ENCODE measurements at regions not wholly inside any gene's neighbourhood (a gene's known extent, or its start where the extent isn't known, plus 50 kb on each side); places are given as distances from the start of the nearest gene placed in this dataset.

DNA sequence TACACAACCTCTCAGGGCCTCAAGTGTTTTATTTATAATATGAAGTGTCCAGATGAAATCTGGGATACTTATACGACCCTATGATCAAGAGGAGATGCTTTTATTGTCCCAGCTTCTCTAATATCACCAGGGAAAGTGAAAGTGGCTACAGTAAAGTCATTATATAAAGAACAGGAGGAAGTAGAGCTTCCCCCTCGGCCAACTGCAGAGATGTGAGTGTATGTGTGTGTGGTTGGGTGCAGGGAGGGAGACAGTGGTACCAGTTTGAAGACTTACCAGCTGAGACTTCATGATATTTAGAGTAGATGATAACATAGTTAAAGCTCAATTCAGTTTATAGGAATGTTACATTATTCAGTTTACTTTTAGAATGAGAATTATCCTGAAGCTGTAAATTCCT, 373.6 kb upstream of the DDI1 start:
- no peak for DNase-seq (ENCODE audit: low spot score)

DNA sequence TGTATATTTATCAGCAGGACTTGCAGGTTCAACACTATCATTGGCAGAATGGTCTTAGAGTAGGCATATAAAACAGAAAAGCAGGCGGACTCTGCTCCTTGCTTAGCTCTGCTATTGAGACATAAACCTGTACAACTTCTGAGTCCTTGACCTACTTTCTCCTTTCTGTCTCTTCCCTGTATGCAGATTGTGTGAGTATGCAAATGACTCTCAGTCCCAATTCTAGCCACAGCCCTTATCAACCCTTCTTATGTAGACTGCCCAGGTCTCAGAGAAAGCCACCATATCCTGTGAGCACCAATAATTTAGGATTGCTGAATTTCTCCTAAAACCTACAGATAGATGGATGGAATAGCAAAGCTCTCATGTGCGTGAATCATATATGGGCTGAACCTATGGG, 367.6 kb upstream of the DDI1 start:
- DNase-seq (ENCODE audit: low spot score): no peak

DNA sequence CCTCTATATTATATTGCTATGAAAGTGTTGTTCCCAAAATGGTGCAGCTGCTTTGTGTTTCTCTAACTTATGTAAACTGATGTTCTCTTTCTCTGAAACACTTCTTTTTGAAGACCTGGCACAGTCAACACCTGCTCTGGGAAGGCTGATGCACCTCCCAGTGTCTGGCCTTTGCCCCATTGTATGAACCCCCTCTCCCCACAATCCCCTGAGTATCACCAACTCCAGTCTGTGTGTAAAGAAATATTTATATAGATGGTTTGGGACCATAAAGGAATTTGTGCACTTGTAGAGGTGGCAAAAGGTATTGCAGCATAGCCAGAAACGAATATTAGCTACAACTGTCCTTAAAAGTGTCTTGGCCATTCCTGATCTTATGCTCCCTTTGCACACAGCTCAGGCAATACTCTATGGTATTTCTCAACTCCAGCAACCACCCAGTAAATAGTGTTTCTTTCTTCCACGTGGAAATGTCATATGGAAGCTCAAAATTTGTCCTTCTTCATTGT, 365.2 kb upstream of the DDI1 start:
- no peak for DNase-seq (ENCODE audit: low spot score)

DNA sequence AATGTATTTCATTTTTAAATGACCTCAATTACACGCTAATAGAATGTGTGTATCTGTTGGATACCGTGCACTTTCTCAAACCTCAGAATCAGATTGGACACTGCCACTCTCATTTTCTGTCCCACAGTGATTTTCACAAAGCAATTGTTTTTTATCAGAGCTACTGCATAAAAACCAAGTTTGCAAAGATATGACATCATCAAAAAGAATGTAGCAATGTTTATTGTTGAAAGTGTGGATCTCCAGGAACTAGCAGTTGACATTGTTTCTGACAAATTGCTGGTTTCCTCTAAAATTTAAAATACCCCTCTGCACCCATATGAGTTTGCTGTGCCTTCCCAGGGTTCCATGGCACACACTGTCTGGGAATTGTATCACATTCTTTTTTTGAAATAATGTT, 362.7 kb upstream of the DDI1 start:
- no peak for DNase-seq (ENCODE audit: low spot score)

DNA sequence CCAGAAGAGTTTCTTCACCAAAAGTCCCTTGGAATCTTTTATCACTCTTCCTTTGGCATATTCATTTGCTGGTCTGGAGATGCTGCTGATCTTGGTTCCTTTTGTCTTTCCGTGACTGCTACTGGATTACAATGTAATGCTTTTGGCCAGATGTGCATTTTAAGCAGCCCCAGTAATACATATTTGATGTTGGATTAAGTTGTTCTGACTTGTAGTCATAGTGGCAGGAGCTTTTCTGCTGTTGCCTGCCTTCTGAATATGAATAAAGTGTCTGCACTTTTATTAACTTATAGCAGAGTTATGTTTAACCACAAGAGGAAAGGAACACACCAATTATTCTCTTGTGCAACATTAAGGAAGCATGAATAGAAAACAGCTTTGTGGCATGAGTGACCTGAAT, 360.0 kb upstream of the DDI1 start:
- DNase-seq (ENCODE audit: low spot score): no peak

DNA sequence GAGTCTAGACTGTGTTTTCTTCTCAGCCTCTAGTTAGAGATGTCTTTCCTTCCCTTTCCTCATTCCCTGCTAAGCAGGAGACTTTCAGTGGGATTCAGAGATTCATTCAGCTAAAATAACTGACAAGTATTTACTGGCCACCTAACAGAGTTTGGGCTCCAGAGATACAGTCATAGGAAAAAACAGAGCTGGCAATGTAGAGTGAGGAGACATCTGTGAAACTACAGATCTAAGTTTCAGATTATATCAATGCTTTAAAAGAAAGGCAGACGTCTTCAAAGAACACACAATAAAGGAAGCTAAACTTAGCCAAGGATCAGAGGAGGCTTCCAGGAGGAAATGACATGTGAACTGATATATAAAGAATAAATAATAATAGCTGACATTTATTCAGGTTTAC, 355.6 kb upstream of the DDI1 start:
- DNase-seq (ENCODE audit: low spot score): no peak

DNA sequence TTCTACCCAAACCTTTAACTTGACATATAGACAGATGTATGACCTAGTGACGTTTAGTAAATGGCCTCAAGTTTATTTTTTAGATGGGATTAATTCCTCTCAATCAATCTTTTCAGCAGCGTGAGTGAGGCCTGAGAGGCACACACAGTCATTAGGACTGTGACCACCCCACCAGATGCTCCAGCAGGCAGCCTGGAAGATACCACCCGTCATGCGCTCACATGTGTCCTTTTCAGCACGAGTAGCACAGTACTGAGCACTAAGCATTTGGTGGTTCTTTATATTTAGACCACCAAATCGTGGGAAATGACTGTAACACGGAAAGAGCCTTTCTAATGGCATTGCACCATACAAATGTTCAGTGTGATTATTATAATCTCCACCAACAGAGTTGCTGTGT, 354.6 kb upstream of the DDI1 start:
- DNase-seq (ENCODE audit: low spot score): no peak

DNA sequence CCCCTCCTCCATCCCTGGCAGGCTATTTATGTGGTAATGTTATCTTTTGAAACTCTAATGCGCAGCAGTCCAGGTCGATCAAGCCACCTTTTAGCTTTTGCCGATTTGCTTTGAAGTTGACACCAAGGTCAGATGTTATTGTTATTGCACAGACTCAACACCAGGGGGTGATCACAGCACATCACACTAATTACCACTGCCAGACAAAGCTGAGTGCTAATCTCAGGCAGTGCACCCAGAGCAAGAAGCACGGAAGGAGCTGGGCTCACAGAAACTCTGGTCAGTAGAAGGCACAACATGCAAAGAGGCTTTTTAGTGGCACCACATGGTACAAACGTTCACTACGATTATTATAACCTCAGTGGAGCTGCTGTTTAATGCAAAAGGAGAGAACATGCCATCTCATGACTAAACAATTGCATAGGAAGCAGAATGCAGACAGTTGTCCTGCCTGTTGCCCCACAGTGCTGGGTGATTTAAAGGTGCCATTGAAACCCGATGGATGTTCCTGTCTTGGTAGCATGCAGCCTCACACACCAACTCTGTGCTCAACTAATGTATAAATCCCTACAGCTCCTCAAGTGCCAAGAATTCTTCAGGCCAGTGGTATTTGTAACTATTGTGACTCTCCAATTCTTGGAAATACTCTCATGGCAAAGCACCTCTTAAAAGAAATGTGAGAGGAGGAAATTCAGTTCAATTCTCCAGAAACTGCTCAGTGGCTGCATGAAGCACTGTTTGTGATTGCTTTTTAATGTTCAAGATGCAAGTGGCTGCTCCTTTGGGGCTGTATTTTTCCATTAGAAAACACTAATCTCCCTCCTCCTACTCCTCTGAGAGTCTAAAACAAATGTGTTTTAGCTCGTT, 353.9 kb upstream of the DDI1 start:
- peak; percentile 78 for DNase-seq (ENCODE audit: low spot score)

DNA sequence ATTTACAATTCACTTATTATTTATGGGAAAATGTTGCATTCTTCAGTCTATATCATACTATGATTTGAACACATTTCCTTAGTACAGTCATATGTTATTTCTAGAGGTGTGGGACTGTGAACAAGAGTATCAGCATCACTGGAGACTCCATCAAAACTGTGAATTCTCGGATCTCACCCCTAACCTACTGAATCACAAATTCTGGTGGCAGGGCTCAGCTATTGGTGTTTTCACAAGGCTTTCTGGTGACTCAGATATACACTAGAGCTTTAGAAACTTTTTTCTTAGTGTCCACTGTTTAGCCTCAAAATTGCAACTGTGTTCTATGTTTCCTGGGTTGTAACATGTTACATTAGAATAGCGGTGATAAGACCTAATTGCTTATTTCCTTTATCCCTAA, 352.9 kb upstream of the DDI1 start:
- no peak for DNase-seq (ENCODE audit: low spot score)

DNA sequence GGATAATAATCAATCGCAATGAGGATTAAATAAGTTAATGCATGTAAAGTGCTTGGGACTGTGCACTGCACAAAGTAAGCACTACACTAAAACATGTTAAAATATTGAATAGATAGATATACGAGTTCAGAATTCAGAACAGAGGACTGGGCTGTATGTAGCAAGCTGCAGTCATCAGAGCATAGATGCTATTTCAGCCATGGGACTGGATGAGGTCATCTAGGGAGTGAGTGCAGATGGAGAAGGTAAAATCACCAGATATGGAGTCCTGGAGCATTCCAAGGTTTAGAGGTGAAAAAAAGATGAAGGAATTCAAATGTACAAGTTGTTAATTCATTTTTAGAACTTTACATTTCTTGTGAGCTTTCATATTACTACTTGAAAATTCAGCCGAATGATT, 347.5 kb upstream of the DDI1 start:
- no peak for DNase-seq (ENCODE audit: low spot score)

DNA sequence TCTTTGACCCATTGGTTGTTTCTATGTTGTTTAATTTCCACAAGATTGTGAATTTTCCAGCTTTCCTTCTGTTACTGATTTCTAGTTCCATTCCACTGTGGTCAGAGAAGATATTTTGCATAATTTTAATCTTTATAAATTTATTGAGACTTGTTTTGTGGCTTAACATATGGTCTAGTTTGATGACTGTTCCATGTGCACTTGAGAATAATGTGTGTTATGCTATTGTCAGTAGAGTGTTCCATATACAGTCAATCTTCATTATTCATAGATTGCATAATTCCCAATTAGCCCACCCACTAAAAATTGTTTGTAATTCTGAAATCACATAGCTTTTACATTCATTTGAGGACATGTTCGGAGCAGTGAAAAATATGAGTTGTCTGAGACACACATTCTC, 346.1 kb upstream of the DDI1 start:
- DNase-seq (ENCODE audit: low spot score): no peak

DNA sequence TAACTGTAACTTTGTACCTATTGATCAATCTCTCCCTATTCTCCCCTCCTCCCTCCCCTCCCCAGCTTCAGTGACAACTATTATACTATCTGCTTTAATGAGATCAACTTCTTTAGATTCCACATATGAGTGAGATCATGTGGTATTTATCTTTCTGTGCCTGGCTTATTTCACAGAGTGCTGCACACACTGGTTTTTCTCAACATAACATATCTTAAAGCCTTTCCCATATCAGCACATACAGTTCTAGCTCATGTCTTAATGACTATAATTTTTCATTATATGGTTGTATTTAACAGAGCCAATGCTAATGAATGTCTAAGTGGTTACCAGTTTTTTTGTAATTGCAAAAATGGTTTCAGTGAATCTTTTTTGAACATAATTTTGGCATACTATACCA, 340.3 kb upstream of the DDI1 start:
- no peak for DNase-seq (ENCODE audit: low spot score)

DNA sequence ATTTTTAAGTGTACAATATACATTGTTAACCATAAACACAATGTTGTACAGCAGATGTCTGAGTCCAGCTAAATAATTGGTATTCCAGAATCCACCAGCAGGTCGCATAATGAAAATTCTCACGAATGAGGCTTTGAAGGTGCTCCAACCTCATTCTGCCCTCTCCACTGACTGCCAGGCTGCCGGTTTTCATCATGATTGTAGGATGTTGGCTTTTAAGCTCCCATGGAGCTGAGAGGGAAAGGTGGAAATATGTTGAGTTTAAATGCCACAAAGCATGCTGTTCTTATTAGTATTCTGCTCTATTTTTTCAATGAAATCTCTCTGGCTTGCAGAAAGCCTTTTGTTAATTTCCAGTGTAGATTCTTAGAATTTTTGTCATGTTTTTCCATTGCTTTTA, 337.2 kb upstream of the DDI1 start:
- DNase-seq (ENCODE audit: low spot score): no peak

DNA sequence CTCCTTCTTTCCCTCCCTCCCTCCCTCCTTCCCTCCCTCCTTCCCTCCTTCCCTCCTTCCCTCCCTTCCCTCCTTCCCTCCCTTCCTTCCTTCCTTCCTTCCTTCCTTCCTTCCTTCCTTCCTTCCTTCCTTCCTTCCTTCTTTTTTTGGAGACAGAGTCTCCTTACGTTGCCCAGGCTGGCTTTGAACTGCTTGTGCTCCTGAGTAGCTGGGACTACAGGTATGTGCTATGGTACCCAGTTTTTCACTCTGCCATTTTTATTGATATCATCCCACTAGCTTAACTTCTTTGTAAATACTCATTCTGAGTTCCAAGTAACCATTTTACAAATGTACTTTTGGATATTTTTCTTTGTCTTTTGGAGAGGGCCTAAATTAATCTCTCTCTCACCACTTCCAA, 336.8 kb upstream of the DDI1 start:
- DNase-seq (ENCODE audit: low spot score): no peak

DNA sequence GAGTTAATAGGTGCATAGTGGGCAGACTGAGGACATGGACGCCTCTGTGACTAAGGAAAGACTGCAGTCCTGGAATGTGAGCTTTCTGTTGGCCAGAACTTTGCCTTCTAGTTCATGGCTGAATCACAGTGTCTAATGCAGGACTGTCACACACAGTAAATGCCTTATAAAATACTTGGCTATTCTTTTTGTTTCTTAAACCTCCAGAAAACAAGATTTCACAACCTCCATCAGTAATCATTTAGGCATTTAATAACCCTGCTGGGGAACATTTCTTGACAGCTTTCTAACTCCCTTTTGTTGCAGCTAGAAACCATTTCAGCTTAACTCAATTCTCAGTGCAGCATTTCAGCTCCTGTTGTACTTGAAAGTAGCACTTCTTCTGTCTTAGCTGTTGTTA, 335.8 kb upstream of the DDI1 start:
- no peak for DNase-seq (ENCODE audit: low spot score)

DNA sequence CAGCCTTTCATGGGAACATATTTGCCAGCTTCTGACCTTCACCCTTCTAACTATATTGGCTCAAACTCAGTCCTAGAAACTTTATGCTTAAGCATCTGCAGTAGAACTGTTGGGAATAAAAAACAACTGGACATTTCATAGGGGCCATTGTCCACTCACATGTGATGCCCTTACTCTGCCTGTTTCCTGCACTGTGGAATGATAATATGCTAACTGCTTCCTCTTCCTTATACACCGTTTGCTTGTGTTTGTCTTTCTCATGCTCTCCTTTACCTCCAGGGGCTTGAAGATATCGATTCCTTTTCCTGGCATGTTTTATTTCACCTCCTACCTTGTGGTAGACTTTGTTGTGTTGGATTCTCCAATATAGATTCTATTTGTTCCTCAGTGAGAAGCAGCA, 333.0 kb upstream of the DDI1 start:
- no peak for DNase-seq (ENCODE audit: low spot score)

DNA sequence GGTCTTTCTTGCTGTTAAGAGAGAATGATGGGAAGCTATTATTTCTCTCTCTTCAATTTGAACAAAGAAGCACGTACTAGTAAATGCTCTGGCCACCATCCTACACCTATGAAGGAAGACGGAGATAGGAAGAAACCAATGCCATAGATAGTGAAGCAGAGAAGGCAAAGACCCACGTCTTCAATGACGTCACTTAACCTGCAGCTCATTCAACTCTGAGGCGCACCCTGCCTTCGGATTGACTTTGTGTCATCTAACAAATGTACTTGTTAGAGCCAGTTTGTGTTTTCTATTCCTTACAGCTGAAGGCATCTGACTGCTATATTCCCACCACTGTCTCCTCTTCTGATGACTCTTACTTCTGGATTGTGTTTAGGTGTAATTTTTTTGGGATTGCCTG, 332.5 kb upstream of the DDI1 start:
- DNase-seq (ENCODE audit: low spot score): no peak

DNA sequence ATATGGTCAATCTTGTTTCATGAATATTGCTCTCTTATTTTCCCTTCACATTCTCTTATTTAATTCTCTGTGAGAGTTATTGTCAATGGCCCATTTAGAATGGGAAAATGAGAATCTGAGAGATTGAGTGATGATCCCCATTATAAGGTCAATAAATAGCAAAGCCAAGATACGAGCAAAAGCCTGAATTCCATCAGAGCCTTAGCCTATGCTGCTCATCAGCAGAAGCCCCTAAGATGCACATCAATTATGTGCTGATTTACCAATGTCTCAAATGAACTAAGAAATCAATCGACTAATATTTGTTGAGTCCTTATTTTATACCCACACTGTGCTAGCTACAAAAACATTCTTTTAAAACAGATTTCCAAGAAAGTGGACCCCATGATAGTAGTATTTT, 330.8 kb upstream of the DDI1 start:
- no peak for DNase-seq (ENCODE audit: low spot score)

DNA sequence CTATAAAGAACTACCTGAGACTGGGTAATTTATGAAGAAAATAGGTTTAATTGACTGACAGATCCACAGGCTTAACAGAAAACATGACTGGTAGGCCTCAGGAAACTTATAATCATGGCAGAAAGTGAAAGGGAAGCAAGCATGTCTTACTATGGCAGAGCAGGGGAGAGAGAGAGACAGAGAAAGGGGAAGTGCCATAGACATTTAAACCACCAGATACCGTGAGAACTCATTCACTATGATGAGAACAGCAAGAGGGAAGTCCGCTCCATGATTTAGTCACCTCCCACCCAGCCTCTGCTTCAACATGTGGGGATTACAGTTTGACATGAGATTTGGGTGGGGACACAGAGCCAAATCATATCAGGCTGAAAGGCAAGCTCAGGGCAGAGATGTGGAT, 327.1 kb upstream of the DDI1 start:
- no peak for DNase-seq (ENCODE audit: low spot score)

DNA sequence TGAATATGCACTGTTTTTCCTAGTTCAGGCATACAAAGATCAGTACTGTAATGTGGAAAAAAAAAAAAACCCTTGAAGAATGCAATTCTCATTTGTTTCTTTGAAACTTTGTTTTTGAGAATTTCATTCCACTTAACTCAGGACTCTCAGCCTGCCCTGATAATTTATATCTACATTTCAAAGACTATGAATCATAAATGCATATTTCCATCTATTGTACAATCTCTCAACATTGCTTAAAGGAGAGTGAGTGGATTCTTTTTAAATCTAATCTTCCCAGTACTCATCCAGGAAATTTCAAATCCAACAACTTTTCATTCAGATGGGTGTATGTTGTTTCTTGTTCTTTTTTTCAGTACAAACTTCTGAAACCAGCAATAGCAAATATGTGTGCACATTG, 322.2 kb upstream of the DDI1 start:
- DNase-seq (ENCODE audit: low spot score): no peak

DNA sequence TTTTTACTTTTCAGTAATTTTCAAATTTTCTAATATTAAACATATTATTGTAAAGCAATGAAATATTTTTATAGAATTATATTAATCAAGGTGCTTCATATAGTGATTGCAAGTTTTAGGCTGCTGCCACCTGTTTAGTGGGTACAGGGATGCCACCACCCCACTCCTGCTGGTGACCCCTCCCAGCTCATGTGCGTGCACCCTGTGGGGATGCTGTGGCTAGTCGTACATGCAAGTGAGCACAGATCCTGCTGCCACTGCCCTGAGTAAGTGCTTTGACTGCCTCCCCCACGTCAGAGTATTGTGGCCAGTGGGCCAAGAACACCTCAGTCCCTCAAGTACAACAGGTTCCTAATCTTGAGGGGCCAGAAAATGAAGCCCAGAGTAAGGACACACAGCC, 320.1 kb upstream of the DDI1 start:
- DNase-seq (ENCODE audit: low spot score): no peak

DNA sequence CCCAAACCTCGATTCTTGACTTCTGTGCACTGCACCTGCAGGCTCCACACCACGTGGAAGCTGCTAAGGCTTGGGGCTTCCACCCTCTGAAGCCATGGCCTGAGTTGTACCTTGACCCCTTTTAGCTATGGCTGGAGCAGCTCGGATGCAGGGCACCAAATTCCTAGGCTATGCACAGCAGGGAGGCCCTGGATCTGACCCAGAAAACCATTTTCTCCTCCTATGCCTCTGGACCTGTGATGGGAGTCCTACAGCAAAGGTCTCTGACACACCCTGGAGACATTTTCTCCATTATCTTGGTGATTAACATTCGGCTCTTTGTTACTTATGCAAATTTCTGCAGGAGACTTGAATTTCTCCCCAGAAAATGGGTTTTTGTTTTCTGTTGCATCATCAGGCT, 309.2 kb upstream of the DDI1 start:
- no peak for DNase-seq (ENCODE audit: low spot score)

DNA sequence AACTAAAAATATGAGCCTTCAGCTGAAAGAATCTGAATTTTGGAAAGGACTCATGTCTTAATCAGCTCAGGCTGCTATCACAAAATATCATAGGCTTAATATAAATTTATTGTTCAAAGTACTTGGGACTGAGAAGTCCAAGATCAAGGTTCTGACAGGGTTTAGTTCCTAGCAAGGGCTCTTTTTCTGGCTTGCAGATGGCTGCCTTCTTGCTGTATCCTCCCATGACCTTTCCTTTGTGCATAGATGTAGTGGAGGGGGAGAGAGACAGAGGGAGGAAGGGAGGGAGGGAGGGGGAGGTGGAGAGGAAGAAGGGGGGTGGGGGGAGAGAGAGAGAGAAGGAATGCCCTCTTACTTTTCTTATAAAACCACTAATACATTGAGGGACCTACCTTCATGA, 306.8 kb upstream of the DDI1 start:
- DNase-seq (ENCODE audit: low spot score): no peak
